ENCODE measurements at regions not wholly inside any gene's neighbourhood (a gene's known extent, or its start where the extent isn't known, plus 50 kb on each side); places are given as distances from the start of the nearest gene placed in this dataset.

DNA sequence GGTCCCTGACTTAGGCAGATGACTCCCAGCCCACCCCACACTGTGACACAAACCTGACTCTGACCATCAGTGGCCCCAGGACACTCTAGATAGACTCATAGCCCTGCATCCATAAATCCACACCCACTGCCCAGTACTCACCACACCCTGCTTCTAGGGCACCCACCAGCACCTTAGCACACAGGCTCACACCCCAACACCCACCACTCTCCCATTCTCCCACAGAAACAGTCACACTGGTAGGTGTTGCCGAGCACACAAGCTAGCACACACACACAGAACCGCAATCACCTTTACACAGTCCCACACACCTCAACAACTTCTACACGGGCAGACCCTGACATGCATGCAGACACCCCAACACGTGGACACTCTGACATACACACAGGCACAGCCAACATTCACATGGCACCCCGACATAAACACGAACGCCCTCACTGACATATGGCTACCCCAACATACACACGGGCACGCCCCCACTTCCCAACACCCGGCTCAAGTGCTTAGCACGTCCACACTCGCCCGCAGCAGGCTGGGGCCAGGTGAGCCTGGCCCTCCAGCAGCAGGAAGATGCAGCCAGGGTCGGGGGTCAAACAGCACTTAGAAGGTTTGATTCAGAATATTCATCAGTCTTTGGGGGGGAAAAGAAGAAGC is 105.5 kb upstream of the TARDBP start:
- H3K4me3 ChIP-seq: no peak overlapping the region
- no peak overlapping the region for H3K27ac ChIP-seq
- DNase-seq (no peak), ATAC-seq (ENCODE audit: low FRiP score in 2 of 2) (no peak)
- 68 to 71% methylated on average over 14 of the region's 14 CpGs for WGBS, 2 donors
- H3K36me3 ChIP-seq: no peaks in the 10 kb centered on the region
- TF ChIP-seq POLR2AphosphoS5 (IDR thresholded peaks at IDR 0.05): no peak
- no peak for TF ChIP-seq POLR2A (IDR thresholded peaks at IDR 0.05)
- TF ChIP-seq, protein P1, sequence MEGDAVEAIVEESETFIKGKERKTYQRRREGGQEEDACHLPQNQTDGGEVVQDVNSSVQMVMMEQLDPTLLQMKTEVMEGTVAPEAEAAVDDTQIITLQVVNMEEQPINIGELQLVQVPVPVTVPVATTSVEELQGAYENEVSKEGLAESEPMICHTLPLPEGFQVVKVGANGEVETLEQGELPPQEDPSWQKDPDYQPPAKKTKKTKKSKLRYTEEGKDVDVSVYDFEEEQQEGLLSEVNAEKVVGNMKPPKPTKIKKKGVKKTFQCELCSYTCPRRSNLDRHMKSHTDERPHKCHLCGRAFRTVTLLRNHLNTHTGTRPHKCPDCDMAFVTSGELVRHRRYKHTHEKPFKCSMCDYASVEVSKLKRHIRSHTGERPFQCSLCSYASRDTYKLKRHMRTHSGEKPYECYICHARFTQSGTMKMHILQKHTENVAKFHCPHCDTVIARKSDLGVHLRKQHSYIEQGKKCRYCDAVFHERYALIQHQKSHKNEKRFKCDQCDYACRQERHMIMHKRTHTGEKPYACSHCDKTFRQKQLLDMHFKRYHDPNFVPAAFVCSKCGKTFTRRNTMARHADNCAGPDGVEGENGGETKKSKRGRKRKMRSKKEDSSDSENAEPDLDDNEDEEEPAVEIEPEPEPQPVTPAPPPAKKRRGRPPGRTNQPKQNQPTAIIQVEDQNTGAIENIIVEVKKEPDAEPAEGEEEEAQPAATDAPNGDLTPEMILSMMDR (IDR thresholded peaks at IDR 0.05): no peak
- TF ChIP-seq EP300 (IDR thresholded peaks at IDR 0.05): no peak
- no peaks in the 10 kb centered on the region for H3K9me3 ChIP-seq
- no peaks in the 10 kb centered on the region for H3K27me3 ChIP-seq
- peaks cover 5 to 23% (median 13%) of the 10 kb centered on the region in 4 donors for H3K4me1 ChIP-seq

DNA sequence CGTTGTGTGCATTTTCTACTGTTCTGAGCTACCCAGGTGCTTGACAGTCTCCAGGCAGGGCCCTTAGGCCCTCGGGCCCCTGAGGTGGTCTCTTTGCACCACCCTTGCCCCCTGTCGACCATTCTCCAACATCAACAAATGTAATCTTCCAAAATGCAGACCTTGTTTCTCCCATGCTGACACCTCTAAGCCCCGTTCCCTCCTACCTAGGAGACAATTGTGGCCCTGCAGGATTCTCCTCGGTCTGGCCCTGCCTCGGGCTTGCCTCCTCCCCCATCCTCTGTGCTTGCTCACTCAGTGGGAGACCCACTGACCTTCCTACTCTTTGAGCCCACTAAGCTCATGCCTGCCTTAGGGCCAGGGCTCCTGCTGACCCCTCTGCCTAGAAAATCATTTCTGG is 104.2 kb upstream of the TARDBP start:
- TF ChIP-seq EP300 (IDR thresholded peaks at IDR 0.05): no peak
- no peak for TF ChIP-seq POLR2AphosphoS5 (IDR thresholded peaks at IDR 0.05)
- TF ChIP-seq, protein P1 (IDR thresholded peaks at IDR 0.05): no peak
- no peak for TF ChIP-seq POLR2A (IDR thresholded peaks at IDR 0.05)
- DNase-seq (no peak), ATAC-seq (ENCODE audit: low FRiP score in 2 of 2) (no peak)
- Histone ChIP-seq H3K4me1 (peaks cover 5 to 19% (median 13%) of the 10 kb centered on the region in 4 donors), H3K4me3 (no peak overlapping the region), H3K36me3 (no peaks in the 10 kb centered on the region), H3K9me3 (no peaks in the 10 kb centered on the region), H3K27ac (no peak overlapping the region), H3K27me3 (no peaks in the 10 kb centered on the region)
- 66 to 81% methylated on average over 5 to 6 of the region's 6 CpGs for WGBS, 2 donors

DNA sequence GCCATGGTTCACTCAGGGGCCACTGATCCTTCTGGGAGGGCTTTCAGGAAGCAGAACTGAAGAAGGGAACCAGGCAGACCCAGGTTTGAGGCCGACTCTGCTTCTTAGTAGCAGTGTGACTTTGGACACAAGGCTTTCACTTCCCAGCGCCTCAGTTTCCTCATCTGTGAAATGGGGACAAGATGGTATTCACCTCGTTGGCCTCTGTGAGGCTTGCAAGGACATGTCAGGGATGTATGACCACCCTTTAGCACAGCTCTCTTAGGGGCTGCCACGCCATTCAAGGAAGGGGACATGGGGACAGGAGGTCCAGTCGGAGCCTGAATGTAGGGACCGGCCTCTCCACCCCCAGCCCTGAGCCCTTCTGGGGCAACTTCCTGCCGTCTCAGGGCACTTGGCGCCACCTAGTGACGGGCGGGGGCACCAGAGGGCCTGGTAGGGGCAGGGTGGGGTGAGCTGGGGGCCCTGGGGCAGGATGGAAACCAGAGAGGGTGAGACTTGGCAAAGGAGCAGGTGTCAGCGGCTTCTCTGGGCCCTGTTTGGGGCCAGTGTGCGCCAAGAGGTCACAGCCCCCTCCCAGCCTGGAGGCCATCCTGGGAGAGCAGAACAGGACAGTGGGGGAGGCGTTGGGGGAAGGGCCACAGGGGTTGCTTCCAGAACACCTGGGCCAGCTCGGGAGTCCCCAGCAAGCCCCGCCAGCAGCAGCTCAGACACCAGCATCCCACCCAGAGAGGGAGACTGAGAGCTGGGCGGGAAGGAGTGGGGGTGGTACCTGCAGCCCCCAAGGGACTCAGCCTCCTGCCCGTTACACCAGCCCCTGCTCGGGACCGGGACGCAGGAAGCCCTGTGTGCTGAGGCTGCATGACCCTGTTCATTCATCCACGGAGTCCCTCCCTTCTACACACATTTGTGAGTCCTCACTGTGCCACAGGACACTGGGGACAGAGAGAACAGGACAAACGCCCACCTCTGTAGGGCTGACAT is 102.5 kb upstream of the TARDBP start:
- Histone ChIP-seq H3K27me3 (no peaks in the 10 kb centered on the region), H3K36me3 (no peaks in the 10 kb centered on the region), H3K27ac (no peak overlapping the region), H3K9me3 (no peaks in the 10 kb centered on the region), H3K4me1 (peaks cover under 1 to 7% (median 5%) of the 10 kb centered on the region in 4 donors), H3K4me3 (no peak overlapping the region)
- TF ChIP-seq EP300 (IDR thresholded peaks at IDR 0.05): no peak
- TF ChIP-seq, protein P1 (IDR thresholded peaks at IDR 0.05): peak in 5 of 6 experiments; percentile 42 to 64 (median 51)
- 53 to 68% methylated on average over 10 to 20 of the region's 22 CpGs for WGBS, 2 donors
- DNase-seq (peak; percentile 59 to 91), ATAC-seq (ENCODE audit: low FRiP score in 2 of 2) (peak; percentile 44 to 57)

DNA sequence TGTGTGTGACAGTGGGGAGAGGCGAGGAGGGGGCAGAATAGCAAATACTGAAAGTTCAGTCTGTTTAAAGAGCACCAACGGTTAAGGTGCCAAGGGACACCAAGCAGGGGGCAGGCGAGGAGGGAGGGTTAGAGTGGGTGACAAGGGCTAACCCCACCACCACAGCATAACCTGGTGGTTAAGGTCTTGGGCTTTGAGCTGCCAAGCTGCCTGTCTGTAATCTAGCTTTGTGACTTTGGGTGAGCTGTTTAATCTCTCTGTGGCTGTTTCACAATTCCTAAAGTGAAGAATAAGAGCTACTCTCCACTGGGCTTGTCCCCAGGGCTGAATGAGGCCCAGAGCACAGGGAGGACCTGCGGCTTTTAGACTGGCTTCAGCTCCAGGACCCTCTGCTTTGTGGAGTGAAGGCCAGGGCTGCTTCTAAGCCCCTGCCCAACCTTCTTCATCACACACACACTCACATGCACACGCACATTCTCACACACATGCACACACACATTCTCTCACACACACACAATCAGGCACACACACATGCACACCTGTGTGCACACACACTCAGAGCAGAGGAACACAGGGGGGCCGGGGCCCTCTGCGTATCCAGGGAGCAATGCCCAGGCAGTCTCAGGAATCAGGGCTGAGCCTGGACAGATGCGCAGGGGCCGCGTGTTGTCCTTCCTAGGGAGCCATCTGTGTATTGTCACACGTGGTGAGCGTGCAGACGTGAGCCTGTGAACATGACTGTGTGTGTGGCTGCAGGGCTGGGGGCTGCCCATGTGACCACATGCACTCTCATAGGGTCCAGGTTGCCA is 101.6 kb upstream of the TARDBP start:
- no peak for ATAC-seq (ENCODE audit: low FRiP score in 2 of 2)
- H3K27me3 ChIP-seq: no peaks in the 10 kb centered on the region
- H3K27ac ChIP-seq: no peak overlapping the region
- TF ChIP-seq POLR2A (IDR thresholded peaks at IDR 0.05): no peak
- TF ChIP-seq EP300 (IDR thresholded peaks at IDR 0.05): no peak
- TF ChIP-seq POLR2AphosphoS5 (IDR thresholded peaks at IDR 0.05): no peak
- TF ChIP-seq, protein P1 (IDR thresholded peaks at IDR 0.05): no peak
- no peaks in the 10 kb centered on the region for H3K9me3 ChIP-seq
- H3K4me3 ChIP-seq: no peak overlapping the region
- no peaks in the 10 kb centered on the region for H3K36me3 ChIP-seq
- WGBS, 2 donors: 81 to 85% methylated on average over 11 to 13 of the region's 13 CpGs
- no peak for DNase-seq
- H3K4me1 ChIP-seq: peaks cover 0 to 3% (median 0%) of the 10 kb centered on the region in 4 donors
